Keratinocyte (primary cell): ENCODE measurements at regions not wholly inside any gene's neighbourhood (a gene's known extent, or its start where the extent isn't known, plus 50 kb on each side); places are given as distances from the start of the nearest gene placed in this dataset.

Experiments used
- DNase-seq: peaks from one replicate; pipeline ENCODE4 v3.0.0-alpha.2; 2011; ENCODE audit warnings: low read depth, missing footprints, low spot score
- FAIRE-seq: peaks from 2 replicates; lab custom pipeline; 2011; peaks lifted over from hg19 to GRCh38; lab: Jason Lieb, UNC
- H2AFZ ChIP-seq: 2 replicates; pipeline ENCODE4 v1.6.0; 2012; ENCODE audit warnings: low read length, control low read depth, inconsistent platforms; ENCODE audit not compliant: control insufficient read depth
- H3K27ac ChIP-seq: 2 replicates; pipeline ENCODE4 v1.5.1; 2011; ENCODE audit warnings: low read length; ENCODE audit not compliant: control insufficient read depth, insufficient read depth
- H3K27me3 ChIP-seq: 3 replicates; pipeline ENCODE4 v1.6.0; 2011; ENCODE audit warnings: low read length; ENCODE audit not compliant: control insufficient read depth, insufficient read depth; ENCODE audit errors: extremely low read depth
- H3K36me3 ChIP-seq, 2 experiments: 2 replicates in 1 of 2; 3 replicates in 1 of 2; pipeline ENCODE4 v1.5.1; 2011; ENCODE audit warnings: low read length in 2 of 2, mild to moderate bottlenecking in 1 of 2; ENCODE audit not compliant: control insufficient read depth in 2 of 2, insufficient read depth in 2 of 2; ENCODE audit errors: extremely low read depth in 1 of 2
- H3K4me1 ChIP-seq: 3 replicates; pipeline ENCODE4 v1.5.1; 2011; ENCODE audit warnings: low read length; ENCODE audit not compliant: control insufficient read depth, insufficient read depth; ENCODE audit errors: extremely low read depth
- H3K4me2 ChIP-seq: 3 replicates; pipeline ENCODE4 v1.6.0; 2011; ENCODE audit warnings: low read depth, low read length; ENCODE audit not compliant: control insufficient read depth, insufficient read depth; ENCODE audit errors: extremely low read depth
- H3K4me3 ChIP-seq, 3 experiments: fragments of 200-600 bp in 1 of 3; sonication (generic) in 1 of 3; 2 replicates in 2 of 3; 3 replicates in 1 of 3; pipeline ENCODE4 v1.5.1; 2011 to 2016; ENCODE audit warnings: low read length in 3 of 3, mild to moderate bottlenecking in 3 of 3, control low read depth in 2 of 3, inconsistent platforms in 1 of 3, low read depth in 1 of 3, mixed read lengths in 1 of 3, mixed run types in 1 of 3, moderate library complexity in 1 of 3; ENCODE audit not compliant: control insufficient read depth in 2 of 3, insufficient read depth in 2 of 3; ENCODE audit errors: extremely low read depth in 1 of 3
- H3K79me2 ChIP-seq: 2 replicates; pipeline ENCODE4 v1.6.0; 2012; ENCODE audit warnings: low read length; ENCODE audit not compliant: control insufficient read depth, insufficient read depth
- H3K9ac ChIP-seq: 3 replicates; pipeline ENCODE4 v1.6.0; 2011; ENCODE audit warnings: low read length; ENCODE audit not compliant: control insufficient read depth, insufficient read depth; ENCODE audit errors: extremely low read depth
- H3K9me1 ChIP-seq: 3 replicates; pipeline ENCODE4 v1.6.0; 2011; ENCODE audit warnings: low read length; ENCODE audit not compliant: control insufficient read depth, insufficient read depth; ENCODE audit errors: extremely low read depth
- H3K9me3 ChIP-seq: 2 replicates; pipeline ENCODE4 v1.5.1; 2012; ENCODE audit warnings: low read depth, low read length; ENCODE audit not compliant: control insufficient read depth
- H4K20me1 ChIP-seq: 3 replicates; pipeline ENCODE4 v1.6.0; 2011; ENCODE audit warnings: low read length; ENCODE audit not compliant: control insufficient read depth, insufficient read depth; ENCODE audit errors: extremely low read depth
- CTCF ChIP-seq, 3 experiments: IDR thresholded peaks in 1 of 3; conservative IDR thresholded peaks in 1 of 3; optimal IDR thresholded peaks in 1 of 3; 2 replicates in 2 of 3; 3 replicates in 1 of 3; pipeline versions ENCODE3 to v1.5.1; 2011; ENCODE audit warnings: low read length in 3 of 3, mild to moderate bottlenecking in 3 of 3, moderate library complexity in 2 of 3, control low read depth in 1 of 3, inconsistent platforms in 1 of 3; ENCODE audit not compliant: insufficient read depth in 2 of 3; ENCODE audit errors: extremely low read depth in 1 of 3
- EZH2 ChIP-seq: IDR thresholded peaks from one replicate; pipeline ENCODE4 v1.6.1; 2012; ENCODE audit warnings: inconsistent platforms, mild to moderate bottlenecking, low read length, moderate library complexity
- dilution Hi-C: fragments of 300-500 bp; cut with MboI; formaldehyde crosslinking; loops from one replicate; pipeline ENCODE4 v1.7.0; 2020; ENCODE audit warnings: low sequenced_read_pairs; ENCODE audit not compliant: extremely low pct_ligation_motif_present

- Histone ChIP-seq H3K79me2 (no peaks in the 10 kb centered on the region), H3K4me1 (no peaks in the 10 kb centered on the region), H3K36me3 (no peaks in the 10 kb centered on the region), H2AFZ (no peak overlapping the region), H3K27me3 (no peaks in the 10 kb centered on the region), H3K9ac (no peak overlapping the region), H3K4me2 (no peak overlapping the region), H4K20me1 (no peaks in the 10 kb centered on the region), H3K4me3 (no peak overlapping the region), H3K27ac (no peak overlapping the region), H3K9me1 (no peaks in the 10 kb centered on the region), H3K9me3 (no peaks in the 10 kb centered on the region)
- dilution Hi-C loops: no loop called here
- TF ChIP-seq CTCF (optimal IDR thresholded peaks at IDR 0.05 in 1 of 3, IDR thresholded peaks at IDR 0.05 in 1 of 3, conservative IDR thresholded peaks at IDR 0.05 in 1 of 3; ENCODE audit: extremely low read depth in 1 of 3, insufficient read depth in 2 of 3, low read length in 3 of 3): no peak
- no peak for TF ChIP-seq EZH2
- FAIRE-seq (no peak), DNase-seq (no peak)
These were observed 305.0 kb upstream of the CDH12 start for GRCh38 chr5:23158179-23158578.

- no peaks in the 10 kb centered on the region for H3K9me1 ChIP-seq
- H3K79me2 ChIP-seq: no peaks in the 10 kb centered on the region
- DNase-seq: no peak
- no peak overlapping the region for H3K9ac ChIP-seq
- dilution Hi-C loops: no loop called here
- no peak overlapping the region for H3K4me2 ChIP-seq
- TF ChIP-seq CTCF (optimal IDR thresholded peaks at IDR 0.05 in 1 of 3, IDR thresholded peaks at IDR 0.05 in 1 of 3, conservative IDR thresholded peaks at IDR 0.05 in 1 of 3; ENCODE audit: extremely low read depth in 1 of 3, insufficient read depth in 2 of 3, low read length in 3 of 3) (no peak), EZH2 (no peak)
- H3K9me3 ChIP-seq: no peaks in the 10 kb centered on the region
- H3K4me3 ChIP-seq: no peak overlapping the region
- no peaks in the 10 kb centered on the region for H3K36me3 ChIP-seq
- no peaks in the 10 kb centered on the region for H3K4me1 ChIP-seq
- no peaks in the 10 kb centered on the region for H3K27me3 ChIP-seq
- H4K20me1 ChIP-seq: no peaks in the 10 kb centered on the region
- H3K27ac ChIP-seq: no peak overlapping the region
- no peak overlapping the region for H2AFZ ChIP-seq
- no peak for FAIRE-seq
These were observed 304.6 kb upstream of the CDH12 start for GRCh38 chr5:23157716-23158115.
